ENCODE measurements at regions not wholly inside any gene's neighbourhood (a gene's known extent, or its start where the extent isn't known, plus 50 kb on each side); places are given as distances from the start of the nearest gene placed in this dataset.

DNA sequence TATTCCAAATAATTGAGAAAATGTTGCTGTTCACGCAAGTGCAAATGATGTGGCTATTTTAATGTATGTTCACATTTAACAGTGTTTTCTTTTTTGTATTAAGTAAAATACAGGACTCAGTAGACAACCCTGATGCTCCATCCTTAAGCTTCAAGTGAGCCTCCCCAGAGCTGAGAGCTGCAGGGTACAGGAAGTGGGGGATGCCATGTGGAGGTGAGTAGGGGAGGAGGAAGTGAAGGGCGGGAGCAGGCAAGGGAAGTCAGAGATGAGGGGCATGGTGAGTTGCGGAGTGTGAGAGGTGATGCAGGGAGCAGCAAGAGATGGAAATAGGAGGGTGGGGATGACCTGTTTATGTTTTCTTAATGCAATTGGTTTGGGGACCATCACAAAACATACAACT lies 711.0 kb downstream of the UQCRFS1 start:
- TF ChIP-seq TEAD4 (IDR thresholded peaks at IDR 0.05) = no peak
- no peak for TF ChIP-seq TCF12 (IDR thresholded peaks at IDR 0.05; ENCODE audit: low read depth)
- TF ChIP-seq, protein P1, sequence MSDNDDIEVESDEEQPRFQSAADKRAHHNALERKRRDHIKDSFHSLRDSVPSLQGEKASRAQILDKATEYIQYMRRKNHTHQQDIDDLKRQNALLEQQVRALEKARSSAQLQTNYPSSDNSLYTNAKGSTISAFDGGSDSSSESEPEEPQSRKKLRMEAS (IDR thresholded peaks at IDR 0.05) = no peak
- no peak for TF ChIP-seq YY1 (IDR thresholded peaks at IDR 0.05; ENCODE audit: low read depth)
- TF ChIP-seq NFIC (IDR thresholded peaks at IDR 0.05) = no peak
- TF ChIP-seq EP300 (IDR thresholded peaks at IDR 0.05; ENCODE audit: borderline replicate concordance) = no peak

Measured in Ishikawa (cell line).